HepG2 (cell line): ENCODE measurements at regions not wholly inside any gene's neighbourhood (a gene's known extent, or its start where the extent isn't known, plus 50 kb on each side); places are given as distances from the start of the nearest gene placed in this dataset.

Experiments used
- ATAC-seq: fragments of 200-7000 bp; cut with Tn5 transposase; 3 replicates; pipeline ENCODE4 v1.9.1; 2020; ENCODE audit warnings: mild to moderate bottlenecking, moderate library complexity
- BruUV-seq: library from RNA; stranded (reverse); fragments of 400-500 nt; replicated peaks from 2 replicates; lab custom pipeline; 2021; lab: Mats Ljungman, UMichigan
- CTCF ChIA-PET: fragments of 300-600 bp; formaldehyde crosslinking; extraction: SDS; loops from one replicate; lab custom pipeline; 2021; ENCODE audit warnings: low total read pairs, inconsistent platforms, low intra/inter-chr PET ratio; lab: Yijun Ruan, JAX
- POLR2A ChIA-PET: fragments of 350-600 bp; sonication (Branson Sonifier 250); formaldehyde crosslinking; loops from one replicate; lab custom pipeline; 2020; ENCODE audit warnings: antibody characterized with exemption, inconsistent platforms; lab: Yijun Ruan, JAX
- DNase-seq: peaks from one replicate; pipeline ENCODE4 v3.0.0-alpha.2; 2015; ENCODE audit warnings: low spot score
- FAIRE-seq: peaks from 3 replicates; lab custom pipeline; 2011; peaks lifted over from hg19 to GRCh38; lab: Jason Lieb, UNC
- H2AFZ ChIP-seq: one replicate; pipeline ENCODE4 v1.6.1; 2011; ENCODE audit warnings: low read length, inconsistent platforms
- H3K27ac ChIP-seq: fragments of 300-600 bp; 3 replicates; pipeline ENCODE4 v1.8.0; 2011; ENCODE audit warnings: mixed run types, mild to moderate bottlenecking, mixed read lengths, low read length, inconsistent platforms; ENCODE audit not compliant: insufficient read depth; ENCODE audit errors: extremely low read length
- H3K27me3 ChIP-seq, 2 experiments: fragments of 200-600 bp in 1 of 2; 2 replicates in 1 of 2; 3 replicates in 1 of 2; pipeline versions ENCODE4 v1.6.0 to v1.8.0; 2011; ENCODE audit warnings: low read length in 2 of 2, mild to moderate bottlenecking in 2 of 2, moderate library complexity in 2 of 2, inconsistent platforms in 1 of 2; ENCODE audit not compliant: insufficient read depth in 2 of 2, control insufficient read depth in 1 of 2
- H3K36me3 ChIP-seq, 2 experiments: fragments of 200-600 bp in 1 of 2; replicated peaks in 1 of 2; 2 replicates in 1 of 2; 3 replicates in 1 of 2; pipeline versions ENCODE4 v1.5.1 to v1.8.0; 2011; ENCODE audit warnings: low read length in 2 of 2, inconsistent platforms in 1 of 2; ENCODE audit not compliant: insufficient read depth in 2 of 2, control insufficient read depth in 1 of 2
- H3K4me1 ChIP-seq: 2 replicates; pipeline ENCODE4 v1.5.1; 2012; ENCODE audit warnings: low read length, inconsistent platforms; ENCODE audit not compliant: insufficient read depth
- H3K4me2 ChIP-seq: 2 replicates; pipeline ENCODE4 v1.6.0; 2011; ENCODE audit warnings: low read depth, low read length, inconsistent platforms
- H3K4me3 ChIP-seq, 3 experiments: fragments of 200-600 bp in 1 of 3; sonication (generic), shearing (Covaris generic) in 1 of 3; replicated peaks in 1 of 3; 2 replicates each; pipeline ENCODE4 v1.5.1; 2011 to 2016; ENCODE audit warnings: low read length in 3 of 3, inconsistent platforms in 2 of 3, low read depth in 2 of 3, mild to moderate bottlenecking in 2 of 3, control low read depth in 1 of 3, mixed read lengths in 1 of 3; ENCODE audit not compliant: insufficient read depth in 1 of 3
- H3K79me2 ChIP-seq: one replicate; pipeline ENCODE4 v1.6.1; 2011; ENCODE audit warnings: low read length, inconsistent platforms; ENCODE audit not compliant: insufficient read depth
- H3K9ac ChIP-seq: 2 replicates; pipeline ENCODE4 v1.6.0; 2011; ENCODE audit warnings: mild to moderate bottlenecking, low read depth, low read length, inconsistent platforms; ENCODE audit not compliant: insufficient read depth
- H3K9me3 ChIP-seq: 2 replicates; pipeline ENCODE4 v1.5.1; 2012; ENCODE audit warnings: mild to moderate bottlenecking, low read length
- H4K20me1 ChIP-seq: 2 replicates; pipeline ENCODE4 v1.6.0; 2011; ENCODE audit warnings: inconsistent platforms, mild to moderate bottlenecking, low read length, moderate library complexity; ENCODE audit not compliant: insufficient read depth
- CHD4 ChIP-seq: fragments of 200-600 bp; sonication (generic); IDR thresholded peaks from 2 replicates; pipeline ENCODE4 v1.7.0; 2017; ENCODE audit warnings: mild to moderate bottlenecking, low read length, borderline replicate concordance
- ELF3 ChIP-seq: IDR thresholded peaks from 2 replicates; pipeline ENCODE4 v1.6.1; 2016; ENCODE audit warnings: missing genetic modification reagents, missing compliant biosample characterization
- GATA4 ChIP-seq: sonication (generic); IDR thresholded peaks from 2 replicates; pipeline ENCODE4 v1.6.1; 2016; ENCODE audit warnings: antibody characterized with exemption, low read depth, borderline replicate concordance
- THYN1 ChIP-seq: sonication (generic); formaldehyde crosslinking; IDR thresholded peaks from 2 replicates; pipeline ENCODE4 v1.8.1; 2023; ENCODE audit warnings: low read depth, mild to moderate bottlenecking, moderate library complexity, missing genetic modification reagents, borderline replicate concordance
- ZNF468 ChIP-seq: sonication (generic); formaldehyde crosslinking; IDR thresholded peaks from 2 replicates; pipeline ENCODE4 v1.8.0; 2022; ENCODE audit warnings: mild to moderate bottlenecking, moderate library complexity, missing genetic modification reagents
- ZNF570 ChIP-seq: sonication (generic); formaldehyde crosslinking; IDR thresholded peaks from 2 replicates; pipeline ENCODE4 v1.4.0; 2020; ENCODE audit warnings: mild to moderate bottlenecking, missing genetic modification reagents, borderline replicate concordance
- ZNF781 ChIP-seq: sonication (generic); formaldehyde crosslinking; IDR thresholded peaks from 2 replicates; pipeline ENCODE4 v1.5.1; 2020; ENCODE audit warnings: borderline replicate concordance, mild to moderate bottlenecking, missing genetic modification reagents; ENCODE audit errors: not compliant biosample characterization
- ZNF850 ChIP-seq: sonication (generic); formaldehyde crosslinking; conservative IDR thresholded peaks from 2 replicates; pipeline ENCODE4 v1.9.0; 2021; ENCODE audit warnings: mild to moderate bottlenecking, missing genetic modification reagents
- ZSCAN9 ChIP-seq: IDR thresholded peaks from 2 replicates; pipeline ENCODE4 v1.6.1; 2016; ENCODE audit warnings: borderline replicate concordance
- WGBS: methylation state at CpG from one replicate; pipeline ENCODE4 v1.1.6; 2017; ENCODE audit warnings: low lambda C conversion rate; 5-methylcytosine and 5-hydroxymethylcytosine counted together
- in situ Hi-C: cut with HindIII; loops from 2 replicates; pipeline ENCODE4 v1.10.0; 2017; ENCODE audit warnings: low pct_unique_long_range_greater_than_20kb; ENCODE audit not compliant: extremely low pct_ligation_motif_present
- intact Hi-C: fragments of 100-400 bp; cut with micrococcal nuclease; formaldehyde crosslinking; loops from one replicate; pipeline ENCODE4 v1.10.0; 2022; ENCODE audit not compliant: unreplicated experiment
- TF ChIP-seq, protein P1 (sequence below): sonication (generic); formaldehyde crosslinking; IDR thresholded peaks from 2 replicates; pipeline ENCODE4 v1.4.0; 2020; ENCODE audit warnings: missing genetic modification reagents
- TF ChIP-seq, protein P2 (sequence below): IDR thresholded peaks from 2 replicates; pipeline ENCODE4 v1.6.1; 2012; ENCODE audit warnings: low read depth, low read length, improper control_type of control experiment
- TF ChIP-seq, protein P3 (sequence below): sonication (generic); formaldehyde crosslinking; IDR thresholded peaks from 2 replicates; pipeline ENCODE4 v1.8.1; 2022; ENCODE audit warnings: mild to moderate bottlenecking, missing genetic modification reagents
- TF ChIP-seq, protein P4 (sequence below), 2 experiments: sonication (generic) in 1 of 2; formaldehyde crosslinking in 1 of 2; IDR thresholded peaks; 2 replicates each; pipeline versions ENCODE4 v1.6.1 to v1.9.0; 2014 to 2022; ENCODE audit warnings: antibody characterized with exemption in 1 of 2, borderline replicate concordance in 1 of 2, inconsistent platforms in 1 of 2, low read depth in 1 of 2, missing genetic modification reagents in 1 of 2

DNA sequence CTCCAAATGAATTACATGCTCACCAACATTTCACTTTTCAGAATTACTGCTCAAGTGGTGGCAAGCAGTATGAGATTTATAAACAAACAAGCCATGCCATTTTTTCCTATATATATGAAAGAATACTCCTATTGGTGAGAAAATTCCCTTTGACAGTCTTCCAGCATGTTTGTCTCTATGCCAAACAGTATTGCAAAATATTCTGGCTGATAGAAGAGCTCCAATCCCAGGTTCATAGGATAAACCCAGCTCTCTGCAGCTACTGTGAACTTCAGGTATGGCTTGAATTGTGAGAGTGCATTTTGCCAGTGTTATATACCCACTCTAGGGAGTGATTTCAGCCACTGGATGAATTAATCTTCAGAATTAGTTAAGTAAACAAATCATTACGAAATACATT lies 108.8 kb downstream of the MAGEC2 start (continued):
- TF ChIP-seq, protein P1, sequence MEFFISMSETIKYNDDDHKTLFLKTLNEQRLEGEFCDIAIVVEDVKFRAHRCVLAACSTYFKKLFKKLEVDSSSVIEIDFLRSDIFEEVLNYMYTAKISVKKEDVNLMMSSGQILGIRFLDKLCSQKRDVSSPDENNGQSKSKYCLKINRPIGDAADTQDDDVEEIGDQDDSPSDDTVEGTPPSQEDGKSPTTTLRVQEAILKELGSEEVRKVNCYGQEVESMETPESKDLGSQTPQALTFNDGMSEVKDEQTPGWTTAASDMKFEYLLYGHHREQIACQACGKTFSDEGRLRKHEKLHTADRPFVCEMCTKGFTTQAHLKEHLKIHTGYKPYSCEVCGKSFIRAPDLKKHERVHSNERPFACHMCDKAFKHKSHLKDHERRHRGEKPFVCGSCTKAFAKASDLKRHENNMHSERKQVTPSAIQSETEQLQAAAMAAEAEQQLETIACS (CRISPR knock-in tag): no peak
- TF ChIP-seq, protein P2, sequence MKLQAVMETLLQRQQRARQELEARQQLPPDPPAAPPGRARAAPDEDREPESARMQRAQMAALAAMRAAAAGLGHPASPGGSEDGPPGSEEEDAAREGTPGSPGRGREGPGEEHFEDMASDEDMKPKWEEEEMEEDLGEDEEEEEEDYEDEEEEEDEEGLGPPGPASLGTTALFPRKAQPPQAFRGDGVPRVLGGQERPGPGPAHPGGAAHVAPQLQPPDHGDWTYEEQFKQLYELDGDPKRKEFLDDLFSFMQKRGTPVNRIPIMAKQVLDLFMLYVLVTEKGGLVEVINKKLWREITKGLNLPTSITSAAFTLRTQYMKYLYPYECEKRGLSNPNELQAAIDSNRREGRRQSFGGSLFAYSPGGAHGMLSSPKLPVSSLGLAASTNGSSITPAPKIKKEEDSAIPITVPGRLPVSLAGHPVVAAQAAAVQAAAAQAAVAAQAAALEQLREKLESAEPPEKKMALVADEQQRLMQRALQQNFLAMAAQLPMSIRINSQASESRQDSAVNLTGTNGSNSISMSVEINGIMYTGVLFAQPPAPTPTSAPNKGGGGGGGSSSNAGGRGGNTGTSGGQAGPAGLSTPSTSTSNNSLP: no peak
- TF ChIP-seq ZNF468 (CRISPR knock-in tag) (no peak), ZNF850 (no peak)

DNA sequence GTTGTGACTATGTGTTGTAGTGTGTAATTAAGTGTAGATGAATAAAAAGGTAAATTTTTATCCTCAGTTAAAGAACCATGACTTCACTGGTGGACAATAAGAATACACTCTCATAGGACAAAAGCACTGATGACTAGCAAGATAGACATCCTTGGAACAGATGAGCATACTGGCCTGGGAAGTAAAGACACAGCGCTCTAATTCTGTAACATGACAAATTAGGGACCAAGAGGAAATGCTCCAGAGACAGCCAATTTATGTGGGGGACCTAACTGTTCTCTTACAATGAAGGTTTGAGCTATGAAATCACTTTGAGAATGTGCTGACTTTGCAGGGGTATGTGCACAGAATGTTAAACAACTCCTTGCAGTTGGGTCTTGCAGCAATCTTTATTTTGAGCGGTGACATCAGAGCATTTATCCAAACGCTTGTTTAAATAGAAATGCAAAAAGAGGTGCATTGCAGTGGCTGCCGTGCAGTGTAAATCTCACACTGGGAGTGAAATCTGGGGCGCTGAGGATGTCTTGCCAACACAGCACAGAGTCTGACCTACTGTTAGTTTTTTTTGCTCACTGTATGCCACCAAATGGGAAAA lies 109.3 kb downstream of the MAGEC2 start:
- no TSS peak for BruUV-seq
- Histone ChIP-seq H4K20me1 (no peaks in the 10 kb centered on the region), H3K79me2 (no peaks in the 10 kb centered on the region), H3K4me1 (no peaks in the 10 kb centered on the region), H3K9ac (no peak overlapping the region), H3K9me3 (peaks cover 53% of the 10 kb centered on the region), H2AFZ (no peak overlapping the region), H3K27me3 (no peaks in the 10 kb centered on the region), H3K36me3 (no peaks in the 10 kb centered on the region), H3K4me3 (no peak overlapping the region), H3K27ac (no peak overlapping the region), H3K4me2 (no peak overlapping the region)
- CTCF ChIA-PET: no interaction called here
- 8% methylated on average over 4 of the region's 5 CpGs for WGBS
- POLR2A ChIA-PET: no interaction called here
- ATAC-seq: no peak
- no peak for FAIRE-seq
- DNase-seq: no peak
- intact Hi-C loops: no loop called here
- in situ Hi-C loops: no loop called here
- TF ChIP-seq ELF3 (CRISPR knock-in tag): no peak
- no peak for TF ChIP-seq ZNF570
- TF ChIP-seq ZSCAN9 (CRISPR knock-in tag): no peak
- TF ChIP-seq, protein P3, sequence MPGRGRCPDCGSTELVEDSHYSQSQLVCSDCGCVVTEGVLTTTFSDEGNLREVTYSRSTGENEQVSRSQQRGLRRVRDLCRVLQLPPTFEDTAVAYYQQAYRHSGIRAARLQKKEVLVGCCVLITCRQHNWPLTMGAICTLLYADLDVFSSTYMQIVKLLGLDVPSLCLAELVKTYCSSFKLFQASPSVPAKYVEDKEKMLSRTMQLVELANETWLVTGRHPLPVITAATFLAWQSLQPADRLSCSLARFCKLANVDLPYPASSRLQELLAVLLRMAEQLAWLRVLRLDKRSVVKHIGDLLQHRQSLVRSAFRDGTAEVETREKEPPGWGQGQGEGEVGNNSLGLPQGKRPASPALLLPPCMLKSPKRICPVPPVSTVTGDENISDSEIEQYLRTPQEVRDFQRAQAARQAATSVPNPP (CRISPR knock-in tag): no peak
- TF ChIP-seq, protein P4, sequence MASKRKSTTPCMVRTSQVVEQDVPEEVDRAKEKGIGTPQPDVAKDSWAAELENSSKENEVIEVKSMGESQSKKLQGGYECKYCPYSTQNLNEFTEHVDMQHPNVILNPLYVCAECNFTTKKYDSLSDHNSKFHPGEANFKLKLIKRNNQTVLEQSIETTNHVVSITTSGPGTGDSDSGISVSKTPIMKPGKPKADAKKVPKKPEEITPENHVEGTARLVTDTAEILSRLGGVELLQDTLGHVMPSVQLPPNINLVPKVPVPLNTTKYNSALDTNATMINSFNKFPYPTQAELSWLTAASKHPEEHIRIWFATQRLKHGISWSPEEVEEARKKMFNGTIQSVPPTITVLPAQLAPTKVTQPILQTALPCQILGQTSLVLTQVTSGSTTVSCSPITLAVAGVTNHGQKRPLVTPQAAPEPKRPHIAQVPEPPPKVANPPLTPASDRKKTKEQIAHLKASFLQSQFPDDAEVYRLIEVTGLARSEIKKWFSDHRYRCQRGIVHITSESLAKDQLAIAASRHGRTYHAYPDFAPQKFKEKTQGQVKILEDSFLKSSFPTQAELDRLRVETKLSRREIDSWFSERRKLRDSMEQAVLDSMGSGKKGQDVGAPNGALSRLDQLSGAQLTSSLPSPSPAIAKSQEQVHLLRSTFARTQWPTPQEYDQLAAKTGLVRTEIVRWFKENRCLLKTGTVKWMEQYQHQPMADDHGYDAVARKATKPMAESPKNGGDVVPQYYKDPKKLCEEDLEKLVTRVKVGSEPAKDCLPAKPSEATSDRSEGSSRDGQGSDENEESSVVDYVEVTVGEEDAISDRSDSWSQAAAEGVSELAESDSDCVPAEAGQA (IDR thresholded peaks at IDR 0.05; ENCODE audit: low read depth): no peak
- TF ChIP-seq, protein P4 (CRISPR knock-in tag; IDR thresholded peaks at IDR 0.05; ENCODE audit: borderline replicate concordance): no peak
- TF ChIP-seq ZNF781 (CRISPR knock-in tag): no peak
- TF ChIP-seq GATA4: no peak
- no peak for TF ChIP-seq THYN1 (CRISPR knock-in tag)
- TF ChIP-seq CHD4: no peak
